ENCODE measurements at regions not wholly inside any gene's neighbourhood (a gene's known extent, or its start where the extent isn't known, plus 50 kb on each side); places are given as distances from the start of the nearest gene placed in this dataset.

- H3K4me3 ChIP-seq (ENCODE audit: low read length in 2 of 2): no peak overlapping the region
- H3K27me3 ChIP-seq (ENCODE audit: control insufficient read depth in 2 of 2, insufficient read depth in 1 of 2, low read length in 1 of 2): no peaks in the 10 kb centered on the region
- peaks cover 0 to 4% of the 10 kb centered on the region in 2 donors for H3K9me3 ChIP-seq (ENCODE audit: control insufficient read depth in 2 of 2, insufficient read depth in 1 of 2, low read length in 1 of 2)
- H3K4me1 ChIP-seq (ENCODE audit: control insufficient read depth in 2 of 2, insufficient read depth in 2 of 2, low read length in 2 of 2): no peaks in the 10 kb centered on the region
- no peaks in the 10 kb centered on the region for H3K36me3 ChIP-seq (ENCODE audit: control insufficient read depth in 2 of 2, insufficient read depth in 2 of 2, low read length in 1 of 2)
- H3K27ac ChIP-seq (ENCODE audit: low read depth in 1 of 2, low read length in 1 of 2): no peak overlapping the region
- DNase-seq (ENCODE audit: low read depth in 6 of 9, low spot score in 9 of 9): no peak
Measured at GRCh38 chr5:98713856-98714255, 59.6 kb upstream of the RGMB start.

- Histone ChIP-seq H3K27me3 (ENCODE audit: control insufficient read depth in 2 of 2, insufficient read depth in 1 of 2, low read length in 1 of 2) (no peaks in the 10 kb centered on the region), H3K4me3 (ENCODE audit: low read length in 2 of 2) (no peak overlapping the region), H3K27ac (ENCODE audit: low read depth in 1 of 2, low read length in 1 of 2) (no peak overlapping the region), H3K36me3 (ENCODE audit: control insufficient read depth in 2 of 2, insufficient read depth in 2 of 2, low read length in 1 of 2) (no peaks in the 10 kb centered on the region), H3K4me1 (ENCODE audit: control insufficient read depth in 2 of 2, insufficient read depth in 2 of 2, low read length in 2 of 2) (no peaks in the 10 kb centered on the region), H3K9me3 (ENCODE audit: control insufficient read depth in 2 of 2, insufficient read depth in 1 of 2, low read length in 1 of 2) (peaks cover 0 to 4% of the 10 kb centered on the region in 2 donors)
- WGBS: 77% methylated on average over 3 of the region's 3 CpGs
- DNase-seq (ENCODE audit: low read depth in 6 of 9, low spot score in 9 of 9): no peak
Measured at GRCh38 chr5:98714710-98715288, 58.7 kb upstream of the RGMB start.

- DNase-seq (ENCODE audit: low read depth in 6 of 9, low spot score in 9 of 9): no peak
- no peaks in the 10 kb centered on the region for H3K36me3 ChIP-seq (ENCODE audit: control insufficient read depth in 2 of 2, insufficient read depth in 2 of 2, low read length in 1 of 2)
- peaks cover 0 to 4% of the 10 kb centered on the region in 2 donors for H3K9me3 ChIP-seq (ENCODE audit: control insufficient read depth in 2 of 2, insufficient read depth in 1 of 2, low read length in 1 of 2)
Measured at GRCh38 chr5:98721231-98721928, 52.1 kb upstream of the RGMB start.

GRCh38 chr5:98722188-98722587 is 51.3 kb upstream of the RGMB start:
- no peak for DNase-seq (ENCODE audit: low read depth in 6 of 9, low spot score in 9 of 9)
- Histone ChIP-seq H3K27ac (ENCODE audit: low read depth in 1 of 2, low read length in 1 of 2) (no peak overlapping the region), H3K9me3 (ENCODE audit: control insufficient read depth in 2 of 2, insufficient read depth in 1 of 2, low read length in 1 of 2) (no peaks in the 10 kb centered on the region), H3K27me3 (ENCODE audit: control insufficient read depth in 2 of 2, insufficient read depth in 1 of 2, low read length in 1 of 2) (no peaks in the 10 kb centered on the region), H3K36me3 (ENCODE audit: control insufficient read depth in 2 of 2, insufficient read depth in 2 of 2, low read length in 1 of 2) (no peaks in the 10 kb centered on the region), H3K4me1 (ENCODE audit: control insufficient read depth in 2 of 2, insufficient read depth in 2 of 2, low read length in 2 of 2) (no peaks in the 10 kb centered on the region), H3K4me3 (ENCODE audit: low read length in 2 of 2) (no peak overlapping the region)
- WGBS: 84% methylated on average over 2 of the region's 2 CpGs

More at GRCh38 chr5:98721231-98721928, 52.1 kb upstream of the RGMB start:
- no peaks in the 10 kb centered on the region for H3K4me1 ChIP-seq (ENCODE audit: control insufficient read depth in 2 of 2, insufficient read depth in 2 of 2, low read length in 2 of 2)
- WGBS: 94% methylated on average over 1 of the region's 1 CpG
- no peaks in the 10 kb centered on the region for H3K27me3 ChIP-seq (ENCODE audit: control insufficient read depth in 2 of 2, insufficient read depth in 1 of 2, low read length in 1 of 2)
- H3K27ac ChIP-seq (ENCODE audit: low read depth in 1 of 2, low read length in 1 of 2): no peak overlapping the region
- H3K4me3 ChIP-seq (ENCODE audit: low read length in 2 of 2): no peak overlapping the region

- 92% methylated on average over 2 of the region's 2 CpGs for WGBS
- H3K9me3 ChIP-seq (ENCODE audit: control insufficient read depth in 2 of 2, insufficient read depth in 1 of 2, low read length in 1 of 2): no peaks in the 10 kb centered on the region
Measured at GRCh38 chr5:98723061-98723460, 50.4 kb upstream of the RGMB start.

More at GRCh38 chr5:98723061-98723460, 50.4 kb upstream of the RGMB start:
- Histone ChIP-seq H3K36me3 (ENCODE audit: control insufficient read depth in 2 of 2, insufficient read depth in 2 of 2, low read length in 1 of 2) (no peaks in the 10 kb centered on the region), H3K27ac (ENCODE audit: low read depth in 1 of 2, low read length in 1 of 2) (no peak overlapping the region), H3K27me3 (ENCODE audit: control insufficient read depth in 2 of 2, insufficient read depth in 1 of 2, low read length in 1 of 2) (no peaks in the 10 kb centered on the region), H3K4me3 (ENCODE audit: low read length in 2 of 2) (no peak overlapping the region), H3K4me1 (ENCODE audit: control insufficient read depth in 2 of 2, insufficient read depth in 2 of 2, low read length in 2 of 2) (no peaks in the 10 kb centered on the region)
- no peak for DNase-seq (ENCODE audit: low read depth in 6 of 9, low spot score in 9 of 9)

Data from thymus (tissue), 11 donors.